CD4-positive, alpha-beta T cell (primary cell): ENCODE measurements at regions not wholly inside any gene's neighbourhood (a gene's known extent, or its start where the extent isn't known, plus 50 kb on each side); places are given as distances from the start of the nearest gene placed in this dataset.

Source experiments
- ATAC-seq: fragments of 200-7000 bp; cut with Tn5 transposase; one replicate; pipeline ENCODE4 v1.10.0; 2022; ENCODE audit warnings: mild to moderate bottlenecking; ENCODE audit not compliant: poor library complexity
- CTCF ChIA-PET: fragments of 350-600 bp; sonication (Branson Sonifier 250); formaldehyde crosslinking; loops from one replicate; lab custom pipeline; 2021; ENCODE audit warnings: antibody characterized with exemption, inconsistent platforms; lab: Charles Lee
- POLR2A ChIA-PET: fragments of 350-600 bp; sonication (Branson Sonifier 250); formaldehyde crosslinking; loops from one replicate; lab custom pipeline; 2021; ENCODE audit warnings: antibody characterized with exemption, inconsistent platforms; lab: Charles Lee
- DNase-seq, 14 experiments: peaks; one replicate each; pipeline ENCODE4 v3.0.0-alpha.2; 2013 to 2020; ENCODE audit warnings: mixed read lengths in 2 of 14
- H3K27ac ChIP-seq, 2 donors: one replicate each; pipeline versions ENCODE4 v1.5.1 to v1.7.0; 2013; ENCODE audit warnings: low read length in 2 of 2, low read depth in 1 of 2, mild to moderate bottlenecking in 1 of 2
- H3K27me3 ChIP-seq, 2 experiments: 1 replicate in 1 of 2; 2 replicates in 1 of 2; pipeline versions ENCODE4 v1.6.1 to v1.7.0; 2013; ENCODE audit warnings: low read length in 2 of 2, control low read depth in 1 of 2, mild to moderate bottlenecking in 1 of 2, moderate library complexity in 1 of 2; ENCODE audit not compliant: insufficient read depth in 2 of 2, control insufficient read depth in 1 of 2
- H3K36me3 ChIP-seq: one replicate; pipeline ENCODE4 v1.6.1; 2013; ENCODE audit warnings: low read length, control low read depth; ENCODE audit not compliant: insufficient read depth
- H3K4me1 ChIP-seq: one replicate; pipeline ENCODE4 v1.6.1; 2013; ENCODE audit warnings: low read length, control low read depth; ENCODE audit not compliant: insufficient read depth
- H3K4me3 ChIP-seq: one replicate; pipeline ENCODE4 v1.5.1; 2013; ENCODE audit warnings: mild to moderate bottlenecking, low read length, moderate library complexity
- H3K9me3 ChIP-seq, 2 experiments: 1 replicate in 1 of 2; 2 replicates in 1 of 2; pipeline versions ENCODE4 v1.6.1 to v1.7.0; 2013; ENCODE audit warnings: low read length in 2 of 2, mild to moderate bottlenecking in 2 of 2, control low read depth in 1 of 2, moderate library complexity in 1 of 2; ENCODE audit not compliant: control insufficient read depth in 1 of 2, insufficient read depth in 1 of 2
- H3K27ac Mint-ChIP-seq: one replicate; pipeline ENCODE4 v1.8.0; 2020; ENCODE audit warnings: mixed read lengths
- H3K27me3 Mint-ChIP-seq: one replicate; pipeline ENCODE4 v1.8.0; 2021; ENCODE audit warnings: mixed read lengths
- H3K36me3 Mint-ChIP-seq: one replicate; pipeline ENCODE4 v1.8.0; 2021; ENCODE audit warnings: low read depth, mixed read lengths
- H3K4me1 Mint-ChIP-seq: one replicate; pipeline ENCODE4 v1.8.0; 2021; ENCODE audit warnings: low read depth, mixed read lengths
- H3K4me3 Mint-ChIP-seq: one replicate; pipeline ENCODE4 v1.8.0; 2020; ENCODE audit warnings: mild to moderate bottlenecking, mixed read lengths
- H3K9me3 Mint-ChIP-seq: one replicate; pipeline ENCODE4 v1.8.0; 2020; ENCODE audit warnings: mixed read lengths
- intact Hi-C, 2 experiments: fragments of 100-400 bp; cut with DNase I in 1 of 2; cut with micrococcal nuclease in 1 of 2; formaldehyde crosslinking; loops; one replicate each; pipeline versions ENCODE4 v1.15.1 to v1.9.0; 2023 to 2025; cut with DNase I, micrococcal nuclease
- TF ChIP-seq, protein P1 (sequence below): fragments of 200-600 bp; IDR thresholded peaks from one replicate; pipeline ENCODE4 v1.8.0; 2022; ENCODE audit warnings: antibody characterized with exemption, mild to moderate bottlenecking

- no peaks in the 10 kb centered on the region for H3K9me3 Mint-ChIP-seq
- peaks cover 4% of the 10 kb centered on the region for H3K4me1 Mint-ChIP-seq
- ChIA-PET CTCF (no interaction called here), POLR2A (no interaction called here)
- ATAC-seq = no peak
- Histone ChIP-seq H3K4me1 (no peaks in the 10 kb centered on the region), H3K27me3 (no peaks in the 10 kb centered on the region), H3K4me3 (no peak overlapping the region), H3K36me3 (no peaks in the 10 kb centered on the region), H3K27ac (no peak overlapping the region), H3K9me3 (no peaks in the 10 kb centered on the region)
- H3K36me3 Mint-ChIP-seq = no peaks in the 10 kb centered on the region
- TF ChIP-seq, protein P1, sequence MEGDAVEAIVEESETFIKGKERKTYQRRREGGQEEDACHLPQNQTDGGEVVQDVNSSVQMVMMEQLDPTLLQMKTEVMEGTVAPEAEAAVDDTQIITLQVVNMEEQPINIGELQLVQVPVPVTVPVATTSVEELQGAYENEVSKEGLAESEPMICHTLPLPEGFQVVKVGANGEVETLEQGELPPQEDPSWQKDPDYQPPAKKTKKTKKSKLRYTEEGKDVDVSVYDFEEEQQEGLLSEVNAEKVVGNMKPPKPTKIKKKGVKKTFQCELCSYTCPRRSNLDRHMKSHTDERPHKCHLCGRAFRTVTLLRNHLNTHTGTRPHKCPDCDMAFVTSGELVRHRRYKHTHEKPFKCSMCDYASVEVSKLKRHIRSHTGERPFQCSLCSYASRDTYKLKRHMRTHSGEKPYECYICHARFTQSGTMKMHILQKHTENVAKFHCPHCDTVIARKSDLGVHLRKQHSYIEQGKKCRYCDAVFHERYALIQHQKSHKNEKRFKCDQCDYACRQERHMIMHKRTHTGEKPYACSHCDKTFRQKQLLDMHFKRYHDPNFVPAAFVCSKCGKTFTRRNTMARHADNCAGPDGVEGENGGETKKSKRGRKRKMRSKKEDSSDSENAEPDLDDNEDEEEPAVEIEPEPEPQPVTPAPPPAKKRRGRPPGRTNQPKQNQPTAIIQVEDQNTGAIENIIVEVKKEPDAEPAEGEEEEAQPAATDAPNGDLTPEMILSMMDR = no peak
- no peak overlapping the region for H3K27ac Mint-ChIP-seq
- no peak for DNase-seq
- H3K4me3 Mint-ChIP-seq = no peak overlapping the region
- intact Hi-C loops = no loop called here
- H3K27me3 Mint-ChIP-seq = peaks cover 25% of the 10 kb centered on the region
Measured at GRCh38 chr6:139627091-139627490, 252.6 kb upstream of the CITED2 start.

GRCh38 chr6:139625998-139626975 is 251.8 kb upstream of the CITED2 start:
- Histone ChIP-seq H3K27ac (no peak overlapping the region), H3K4me3 (no peak overlapping the region), H3K4me1 (no peaks in the 10 kb centered on the region), H3K9me3 (no peaks in the 10 kb centered on the region), H3K27me3 (no peaks in the 10 kb centered on the region), H3K36me3 (no peaks in the 10 kb centered on the region)
- H3K4me1 Mint-ChIP-seq = peaks cover 4% of the 10 kb centered on the region
- no peak overlapping the region for H3K4me3 Mint-ChIP-seq
- no peak overlapping the region for H3K27ac Mint-ChIP-seq
- ATAC-seq = no peak
- H3K9me3 Mint-ChIP-seq = no peaks in the 10 kb centered on the region
- TF ChIP-seq, protein P1 = no peak
- intact Hi-C loops = no loop called here
- CTCF ChIA-PET = no interaction called here
- no peaks in the 10 kb centered on the region for H3K36me3 Mint-ChIP-seq
- peak in 2 of 14 experiments; percentile 11 to 20 for DNase-seq
- peaks cover 29% of the 10 kb centered on the region for H3K27me3 Mint-ChIP-seq
- POLR2A ChIA-PET = no interaction called here

GRCh38 chr6:139625081-139625939 is 250.9 kb upstream of the CITED2 start:
- no peak overlapping the region for H3K4me3 Mint-ChIP-seq
- intact Hi-C loops = no loop called here
- TF ChIP-seq, protein P1 = no peak
- Histone ChIP-seq H3K4me3 (no peak overlapping the region), H3K27me3 (no peaks in the 10 kb centered on the region), H3K27ac (no peak overlapping the region), H3K9me3 (no peaks in the 10 kb centered on the region), H3K36me3 (no peaks in the 10 kb centered on the region), H3K4me1 (no peaks in the 10 kb centered on the region)
- H3K27ac Mint-ChIP-seq = no peak overlapping the region
- ChIA-PET POLR2A (no interaction called here), CTCF (no interaction called here)
- no peaks in the 10 kb centered on the region for H3K9me3 Mint-ChIP-seq
- DNase-seq (no peak), ATAC-seq (no peak)
- no peaks in the 10 kb centered on the region for H3K36me3 Mint-ChIP-seq
- peaks cover 4% of the 10 kb centered on the region for H3K4me1 Mint-ChIP-seq
- peaks cover 29% of the 10 kb centered on the region for H3K27me3 Mint-ChIP-seq
